ENCODE measurements at regions not wholly inside any gene's neighbourhood (a gene's known extent, or its start where the extent isn't known, plus 50 kb on each side); places are given as distances from the start of the nearest gene placed in this dataset.
"Not testable (repeated sequence)": the region's sequence is repeated elsewhere in the genome, so short reads cannot be mapped to it uniquely, and the experiment has no call there.

GRCh38 chr1:82386365-82387011, 585.8 kb downstream of the ADGRL2 start:
- no peak for DNase-seq

DNA sequence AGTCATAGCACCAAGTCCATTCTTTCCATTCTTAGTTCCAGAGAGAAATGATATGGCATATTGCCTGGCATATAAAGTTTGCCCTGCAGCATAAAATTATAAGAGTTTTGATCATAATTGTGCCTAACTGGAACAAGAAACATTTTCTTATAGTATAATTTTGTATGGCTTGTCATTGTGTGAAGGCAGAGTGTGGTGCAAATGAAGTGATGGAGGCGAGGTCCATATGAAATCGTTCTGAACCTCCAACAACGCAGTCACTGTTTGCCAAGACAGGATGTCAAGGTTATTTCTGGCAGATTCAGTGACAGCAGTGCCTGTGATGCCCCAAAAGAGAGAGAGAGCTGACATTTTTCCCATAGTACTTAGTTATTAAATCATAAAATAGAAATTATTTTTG, 584.0 kb downstream of the ADGRL2 start:
- no peak for DNase-seq

GRCh38 chr1:82377201-82377884, 576.6 kb downstream of the ADGRL2 start:
- peak; percentile 73 for DNase-seq

GRCh38 chr1:82373710-82374109, 573.0 kb downstream of the ADGRL2 start:
- DNase-seq: no peak

DNA sequence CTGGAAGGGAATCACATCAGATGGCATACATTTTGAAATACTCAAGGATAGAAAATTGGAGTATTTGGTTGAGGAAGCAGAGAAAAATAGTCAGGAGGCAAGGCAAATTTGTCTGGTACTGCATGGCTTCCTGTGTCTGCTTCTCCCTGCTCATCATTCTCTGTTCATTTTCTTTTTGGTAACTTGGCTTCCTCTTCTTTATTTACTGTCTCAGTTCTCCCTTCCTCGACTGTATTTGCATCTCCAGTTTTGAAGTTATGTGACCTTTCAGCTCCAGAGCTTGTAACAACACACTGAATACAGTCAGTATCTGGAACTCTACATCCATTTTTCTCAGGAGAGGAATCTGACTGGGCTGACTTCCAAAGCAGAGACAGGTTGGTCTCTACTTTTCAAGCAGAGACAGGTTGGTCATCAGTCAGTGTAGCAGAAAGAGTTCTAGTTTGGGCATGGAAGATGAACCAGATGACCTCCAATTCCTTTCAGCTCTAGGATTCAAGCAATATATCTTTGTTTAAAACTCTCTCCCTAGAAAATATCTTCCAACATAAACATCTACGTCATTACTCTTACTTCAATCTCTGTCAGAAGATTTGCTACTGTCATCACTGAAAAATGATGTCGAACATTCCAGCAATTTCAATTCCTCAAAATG, 571.2 kb downstream of the ADGRL2 start:
- peak; percentile 80 for DNase-seq

- DNase-seq: no peak
These were observed 566.7 kb downstream of the ADGRL2 start for GRCh38 chr1:82367456-82367855.

- DNase-seq: peak; percentile 84
These were observed 566.0 kb downstream of the ADGRL2 start for GRCh38 chr1:82366689-82367088.

DNA sequence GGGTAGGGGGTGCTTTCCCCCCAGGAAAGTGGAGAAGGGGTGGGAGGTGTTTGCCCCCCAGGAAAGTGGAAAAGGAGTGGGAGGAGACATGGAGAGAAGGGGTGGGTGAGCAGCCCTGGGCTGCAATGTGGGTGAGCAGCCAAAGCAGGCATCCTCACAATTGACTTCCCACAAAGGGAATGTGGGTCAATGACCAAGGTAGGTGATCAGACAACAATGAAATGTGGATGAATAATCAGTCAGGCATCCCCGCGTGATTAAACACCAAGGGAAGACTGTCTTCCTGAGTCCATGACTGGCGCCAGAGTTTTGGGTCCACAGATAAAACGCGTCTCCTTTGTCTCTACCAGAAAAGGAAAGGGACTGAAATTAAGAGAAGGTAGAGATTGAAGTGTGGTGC, 558.8 kb downstream of the ADGRL2 start:
- DNase-seq: peak; percentile 45

DNA sequence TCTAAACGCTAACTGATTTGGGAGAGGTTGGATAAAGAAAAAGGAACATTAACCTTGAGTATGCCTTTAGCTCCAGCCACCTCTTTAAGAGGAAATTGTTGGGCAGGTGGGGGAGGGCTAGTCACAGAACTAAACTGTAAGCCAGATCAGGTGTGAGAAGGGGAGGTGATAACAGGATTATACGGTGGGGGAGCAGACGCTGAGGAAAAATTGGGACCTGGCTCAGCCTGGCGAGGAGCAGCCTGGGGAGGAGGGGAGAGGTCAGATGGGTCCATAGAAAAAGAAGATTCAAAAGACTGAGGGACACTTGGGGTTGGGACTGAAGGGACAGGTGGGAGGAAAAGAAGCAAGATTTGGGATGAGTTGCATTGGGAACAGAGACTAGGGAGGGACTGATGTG, 558.0 kb downstream of the ADGRL2 start:
- DNase-seq: not testable (repeated sequence)

GRCh38 chr1:82354546-82354945, 553.8 kb downstream of the ADGRL2 start:
- DNase-seq: not testable (repeated sequence)

- no peak for DNase-seq
These were observed 547.8 kb downstream of the ADGRL2 start for GRCh38 chr1:82348487-82348886.

DNA sequence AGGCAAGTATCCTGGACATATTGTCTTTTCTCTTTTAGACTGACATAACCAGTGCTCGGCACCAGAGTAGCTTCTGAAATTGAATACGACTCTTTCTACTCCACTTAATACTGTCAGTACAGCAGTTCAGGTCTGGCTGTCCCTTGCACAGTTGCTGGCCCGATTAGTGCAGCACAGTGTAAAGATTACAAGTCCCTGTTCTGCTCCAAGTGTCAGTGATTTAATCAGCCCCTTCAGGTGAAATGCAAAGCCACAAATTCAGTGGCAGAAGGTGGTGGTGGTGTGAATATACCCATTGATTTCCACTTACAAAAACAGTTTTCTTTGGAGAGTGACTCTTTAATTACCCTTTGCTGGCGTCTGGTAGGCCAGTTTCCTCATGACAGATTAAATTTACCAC, 545.4 kb downstream of the ADGRL2 start:
- no peak for DNase-seq

GRCh38 chr1:82343381-82343780, 542.6 kb downstream of the ADGRL2 start:
- DNase-seq: no peak

- no peak for DNase-seq
These were observed 536.9 kb downstream of the ADGRL2 start for GRCh38 chr1:82337635-82338034.

DNA sequence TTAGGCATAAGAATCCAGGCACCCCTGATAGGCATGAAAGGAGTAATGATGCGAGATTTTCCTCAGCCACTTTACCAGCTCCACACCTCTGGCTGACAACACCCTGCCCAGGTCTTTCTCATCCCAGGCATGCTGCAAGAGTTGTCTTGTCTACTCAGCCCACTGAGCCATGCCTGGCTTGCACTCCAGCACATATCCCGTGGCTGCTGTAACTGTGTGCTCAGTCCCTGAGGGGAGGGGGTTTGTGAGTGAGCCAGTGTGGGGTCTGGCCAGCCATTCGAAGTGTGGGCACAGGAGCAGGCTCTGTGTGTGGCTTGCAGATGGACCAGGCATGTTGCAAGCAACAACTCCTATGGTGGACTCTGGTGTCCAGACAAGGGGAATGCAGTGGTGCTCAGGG, 529.6 kb downstream of the ADGRL2 start:
- no peak for DNase-seq

DNA sequence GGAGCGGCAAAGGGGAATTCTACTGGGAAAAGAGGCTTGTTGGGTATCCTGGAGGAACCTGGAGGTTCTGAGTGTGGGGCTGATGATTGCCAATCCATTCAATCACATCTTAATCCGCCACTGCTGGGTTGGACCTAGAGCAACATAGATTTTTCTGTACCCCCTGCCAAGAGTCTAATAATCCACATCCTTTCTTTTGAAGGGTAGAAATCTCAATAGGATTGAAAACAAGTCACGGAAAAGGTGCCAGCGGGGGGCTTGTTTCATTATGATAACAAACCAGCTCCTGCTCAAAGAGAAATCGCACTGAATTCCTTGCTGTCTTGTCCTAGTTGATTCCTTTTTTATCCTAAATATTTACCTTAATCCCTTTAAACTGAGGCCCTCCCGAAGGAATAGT, 528.5 kb downstream of the ADGRL2 start:
- DNase-seq: no peak

- no peak for DNase-seq
These were observed 522.6 kb downstream of the ADGRL2 start for GRCh38 chr1:82323144-82323841.

GRCh38 chr1:82321794-82322193, 521.1 kb downstream of the ADGRL2 start:
- DNase-seq: peak; percentile 44

- DNase-seq: peak; percentile 20
These were observed 518.8 kb downstream of the ADGRL2 start for GRCh38 chr1:82319546-82319945.

- DNase-seq: peak; percentile 20
These were observed 518.2 kb downstream of the ADGRL2 start for GRCh38 chr1:82318921-82319320.

DNA sequence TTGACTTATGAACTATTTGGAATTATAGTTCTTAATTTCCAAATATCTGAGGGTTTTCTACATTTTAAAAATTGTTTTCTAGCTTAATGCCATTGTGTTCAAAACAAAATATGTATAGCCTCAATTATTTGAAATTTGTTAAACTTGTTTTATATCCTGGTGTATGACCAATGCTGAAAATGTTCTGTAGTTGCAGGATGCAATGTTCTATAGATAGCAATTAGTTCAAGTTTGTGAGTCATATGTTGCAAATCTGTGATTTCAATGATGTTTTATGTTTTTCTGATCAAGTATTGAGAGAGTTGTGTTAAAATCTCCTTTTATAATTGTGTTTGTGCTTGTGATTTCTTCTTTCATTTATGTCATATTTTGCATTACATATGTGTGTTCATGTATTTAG, 517.5 kb downstream of the ADGRL2 start:
- no peak for DNase-seq

DNA sequence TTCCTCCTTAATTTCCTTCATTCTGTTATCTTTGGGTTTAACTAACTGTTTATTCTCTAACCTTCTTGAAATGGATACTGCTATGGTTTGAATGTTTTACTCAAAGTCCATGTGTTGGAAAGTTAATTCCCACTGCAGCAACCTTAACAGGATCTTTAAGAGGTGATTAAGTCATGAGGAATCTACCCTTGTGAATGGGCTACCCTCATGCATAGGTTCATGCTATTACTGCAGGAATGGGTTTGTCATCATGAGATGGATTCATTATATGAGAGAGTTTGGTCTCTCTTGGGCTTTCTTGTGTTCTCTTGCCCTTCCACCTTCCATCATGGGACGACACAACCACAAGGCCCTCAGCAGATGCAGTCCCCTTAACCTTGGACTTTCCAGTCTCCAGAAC, 516.9 kb downstream of the ADGRL2 start:
- DNase-seq: peak; percentile 53

- no peak for DNase-seq
These were observed 498.9 kb downstream of the ADGRL2 start for GRCh38 chr1:82299656-82300055.

- DNase-seq: no peak
These were observed 498.3 kb downstream of the ADGRL2 start for GRCh38 chr1:82299056-82299455.

All from NCI-H226 (cell line).